Stimulated activated naive B cell treated with anti-CD40 and anti-IgM and Interleukin-4, amounts not matched to agents 10 μg/mL and 1 μg/mL and 100 μg/mL, for 72 hours (primary cell): ENCODE measurements at regions not wholly inside any gene's neighbourhood (a gene's known extent, or its start where the extent isn't known, plus 50 kb on each side); places are given as distances from the start of the nearest gene placed in this dataset.

ENCODE experiments used
- ATAC-seq, 2 donors: fragments of 150-1000 bp; cut with Tn5 transposase; replicated peaks; 2 replicates each; pipeline ENCODE4 v1.10.0; 2021; ENCODE audit warnings: moderate library complexity in 1 of 2
- DNase-seq: peaks from one replicate; pipeline ENCODE4 v3.0.0; 2021
- H3K27ac Mint-ChIP-seq: one replicate; pipeline ENCODE4 v1.8.0; 2022; ENCODE audit warnings: mild to moderate bottlenecking, mixed read lengths
- H3K27me3 Mint-ChIP-seq, 2 donors: one replicate each; pipeline ENCODE4 v1.8.0; 2022; ENCODE audit warnings: mixed read lengths in 2 of 2
- H3K36me3 Mint-ChIP-seq, 2 donors: one replicate each; pipeline ENCODE4 v1.8.0; 2022; ENCODE audit warnings: mixed read lengths in 2 of 2, mild to moderate bottlenecking in 1 of 2
- H3K4me1 Mint-ChIP-seq, 2 donors: one replicate each; pipeline ENCODE4 v1.8.0; 2022; ENCODE audit warnings: mixed read lengths in 2 of 2, mild to moderate bottlenecking in 1 of 2
- H3K4me3 Mint-ChIP-seq, 2 donors: one replicate each; pipeline ENCODE4 v1.8.0; 2022; ENCODE audit warnings: mild to moderate bottlenecking in 2 of 2, mixed read lengths in 2 of 2, moderate library complexity in 1 of 2
- H3K9me3 Mint-ChIP-seq, 2 donors: one replicate each; pipeline ENCODE4 v1.8.0; 2022; ENCODE audit warnings: mixed read lengths in 2 of 2, mild to moderate bottlenecking in 1 of 2

DNA sequence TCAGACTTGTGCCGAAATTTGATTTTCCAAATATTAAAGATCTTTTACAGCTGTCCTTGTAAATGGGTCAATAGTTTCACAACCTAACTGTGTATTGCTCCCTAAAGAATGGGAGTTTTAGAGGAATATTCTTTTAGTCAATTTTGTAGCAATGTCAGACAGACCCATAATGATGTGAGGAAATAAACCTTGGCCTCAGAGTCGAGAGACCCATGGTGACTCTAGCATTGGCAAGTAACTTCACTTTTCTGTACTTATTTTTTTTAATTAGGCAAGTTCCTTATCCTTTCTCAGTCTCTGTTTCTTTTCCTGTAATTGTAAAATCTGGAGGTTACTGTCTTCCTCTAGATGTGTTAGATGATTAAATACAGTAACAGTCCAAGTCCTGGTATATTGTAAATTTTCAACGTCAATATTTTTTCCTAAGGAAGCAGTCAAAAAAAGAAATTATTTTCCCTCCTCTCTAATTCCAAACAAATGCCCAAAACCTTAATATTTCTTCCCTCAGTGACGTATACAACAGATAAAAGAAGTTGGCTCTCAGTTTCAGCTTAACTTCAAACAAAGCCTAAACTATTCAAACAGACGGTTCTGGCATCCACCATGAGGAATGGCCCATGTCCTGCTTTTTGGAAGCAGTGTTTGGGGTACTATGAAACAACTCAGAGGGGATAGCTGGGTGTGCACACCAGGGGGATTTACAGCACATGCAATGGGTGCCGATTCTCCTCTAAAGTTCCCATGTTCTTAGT lies 466.7 kb downstream of the TNS1 start:
- DNase-seq (no peak), ATAC-seq (no peak)
- Mint-ChIP-seq H3K27me3 (peaks cover 4 to 12% of the 10 kb centered on the region in 2 donors), H3K4me3 (no peak overlapping the region), H3K4me1 (no peaks in the 10 kb centered on the region), H3K9me3 (peaks cover 0 to 8% of the 10 kb centered on the region in 2 donors), H3K27ac (no peak overlapping the region), H3K36me3 (peaks cover 4 to 9% of the 10 kb centered on the region in 2 donors)

DNA sequence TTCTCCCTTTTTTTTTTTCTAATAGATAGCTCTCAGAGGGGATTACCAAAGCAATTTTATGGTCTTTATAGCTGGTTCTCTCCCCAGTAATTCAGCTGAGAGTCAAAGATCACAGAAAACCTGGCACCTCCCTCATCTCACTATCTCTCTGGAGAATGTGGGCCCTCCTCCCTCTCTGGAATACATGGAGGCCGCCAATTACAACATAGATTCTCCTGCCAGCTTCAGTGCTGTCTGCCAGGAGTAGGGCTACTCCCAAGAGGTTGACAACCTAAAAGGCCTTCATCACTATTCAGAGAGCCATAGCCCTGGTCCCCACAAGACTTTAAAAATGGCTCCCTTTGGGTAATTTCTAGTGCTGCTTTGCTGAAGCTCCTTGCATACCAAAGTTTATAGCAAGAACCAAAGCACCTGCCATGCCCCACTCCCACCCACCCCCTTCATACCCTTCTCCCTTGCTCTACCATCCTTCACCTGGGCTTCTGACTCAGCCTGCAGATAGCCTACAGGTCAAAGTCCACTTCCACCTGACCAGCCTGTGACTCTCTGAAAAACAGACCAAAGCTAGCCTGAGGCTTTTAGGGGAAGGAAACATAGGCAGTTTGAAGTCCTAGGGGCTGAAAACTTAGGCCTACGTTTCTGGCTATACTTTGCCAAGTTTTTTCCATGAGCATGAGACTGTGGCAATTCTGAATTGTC lies 472.3 kb downstream of the TNS1 start:
- Mint-ChIP-seq H3K4me3 (no peak overlapping the region), H3K36me3 (peaks cover 4 to 9% of the 10 kb centered on the region in 2 donors), H3K27me3 (peaks cover 0 to 12% of the 10 kb centered on the region in 2 donors), H3K9me3 (peaks cover 0 to 7% of the 10 kb centered on the region in 2 donors), H3K27ac (no peak overlapping the region), H3K4me1 (no peaks in the 10 kb centered on the region)
- ATAC-seq: no peak
- DNase-seq: no peak

DNA sequence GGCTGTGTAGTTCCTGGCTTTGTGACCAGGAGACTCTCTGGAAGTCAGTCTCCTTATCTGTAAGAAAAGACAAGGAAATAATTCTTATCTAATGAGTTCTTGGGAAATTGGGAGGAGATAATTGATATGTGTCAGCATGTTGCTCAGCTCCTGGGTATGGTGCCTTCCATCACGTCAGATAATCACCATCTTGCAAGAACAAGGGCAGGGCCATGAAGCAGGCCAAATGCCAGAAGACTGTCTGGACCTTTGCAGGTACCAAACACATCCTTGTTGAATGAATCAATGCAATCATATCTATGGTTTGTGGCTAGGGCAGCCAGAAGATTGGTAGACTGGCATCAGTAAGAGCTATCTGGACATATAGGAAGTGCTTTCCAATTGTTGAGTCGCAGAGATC lies 473.5 kb downstream of the TNS1 start:
- no peak for ATAC-seq
- Mint-ChIP-seq H3K27ac (no peak overlapping the region), H3K9me3 (peaks cover 0 to 7% of the 10 kb centered on the region in 2 donors), H3K4me1 (no peaks in the 10 kb centered on the region), H3K27me3 (peaks cover 0 to 12% of the 10 kb centered on the region in 2 donors), H3K36me3 (peaks cover 4 to 9% of the 10 kb centered on the region in 2 donors), H3K4me3 (no peak overlapping the region)
- no peak for DNase-seq

DNA sequence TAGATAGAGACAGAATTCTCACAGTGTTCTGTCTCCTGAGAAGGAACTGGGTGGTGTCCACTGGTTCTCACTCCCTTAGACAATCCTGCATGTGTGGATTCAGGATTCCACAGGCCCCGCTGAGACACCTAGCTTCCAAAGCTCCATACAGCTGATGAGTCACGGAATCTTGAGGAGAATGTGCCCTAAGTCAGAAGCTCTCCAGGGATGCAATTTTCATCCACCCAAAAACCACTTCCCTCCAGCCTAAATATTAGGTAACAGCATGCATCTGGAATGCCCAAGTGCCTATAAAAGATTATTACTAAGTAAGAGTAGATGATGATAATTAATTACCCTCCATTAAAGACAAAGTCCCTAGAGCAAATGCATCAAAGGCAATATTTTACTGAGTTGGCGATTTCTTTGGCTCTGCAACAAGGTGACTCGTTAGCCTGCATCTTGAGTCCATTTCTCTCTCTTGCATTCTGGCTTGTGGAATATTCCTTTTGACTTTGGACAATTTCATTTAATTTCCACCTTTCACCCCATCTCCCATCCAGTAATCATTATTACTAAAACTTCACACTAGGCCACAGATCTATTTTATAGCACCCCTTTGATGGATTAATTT lies 475.1 kb downstream of the TNS1 start:
- H3K27me3 Mint-ChIP-seq: peaks cover 0 to 3% of the 10 kb centered on the region in 2 donors
- peaks cover 1% of the 10 kb centered on the region in 2 donors for H3K36me3 Mint-ChIP-seq
- no peak for ATAC-seq
- DNase-seq: no peak
- peaks cover 0 to 2% of the 10 kb centered on the region in 2 donors for H3K9me3 Mint-ChIP-seq
- H3K4me1 Mint-ChIP-seq: no peaks in the 10 kb centered on the region
- H3K4me3 Mint-ChIP-seq: no peak overlapping the region
- H3K27ac Mint-ChIP-seq: no peak overlapping the region

DNA sequence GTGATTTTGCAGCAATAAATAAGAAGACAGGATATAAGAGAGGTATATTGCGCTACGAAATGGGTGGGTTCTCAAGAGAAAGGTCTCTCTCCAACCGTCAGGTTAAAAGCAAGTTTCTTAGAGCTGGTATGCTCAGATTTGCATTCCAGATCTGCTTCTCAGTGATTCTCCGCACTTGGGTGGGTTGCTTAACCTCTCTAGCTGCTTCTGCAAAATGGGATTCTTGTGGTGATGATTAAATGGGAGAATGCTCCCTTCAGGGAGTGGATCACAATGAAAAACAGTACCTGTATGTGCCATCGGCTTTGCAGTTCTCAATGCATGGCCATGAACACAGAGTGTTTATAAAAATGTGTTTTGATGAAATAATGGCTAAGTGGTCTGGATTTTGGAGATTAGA lies 477.7 kb downstream of the TNS1 start:
- Mint-ChIP-seq H3K27ac (no peak overlapping the region), H3K9me3 (no peaks in the 10 kb centered on the region), H3K27me3 (peaks cover 0 to 7% of the 10 kb centered on the region in 2 donors), H3K4me1 (no peaks in the 10 kb centered on the region), H3K4me3 (no peak overlapping the region), H3K36me3 (no peaks in the 10 kb centered on the region)
- DNase-seq: no peak
- ATAC-seq: no peak

DNA sequence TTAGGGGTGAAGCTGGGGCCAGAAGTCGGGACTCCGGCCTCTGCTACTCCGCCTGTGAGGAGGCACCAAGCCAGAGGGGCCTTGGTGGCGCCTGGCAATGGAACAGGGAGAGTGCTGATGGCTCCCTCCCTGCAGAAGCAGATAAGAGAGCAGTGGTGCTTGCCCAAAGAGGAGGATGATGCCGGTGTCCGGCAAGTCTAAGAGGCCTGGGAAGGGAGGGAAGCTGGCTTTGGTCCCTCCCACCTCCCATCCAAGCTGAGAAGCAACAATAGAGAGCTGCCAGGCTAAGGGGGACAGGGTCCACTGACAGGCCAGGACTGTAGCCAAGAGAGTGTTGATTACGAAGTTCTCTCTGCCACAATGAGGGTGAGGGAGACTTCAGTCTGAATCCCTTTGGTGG lies 479.5 kb downstream of the TNS1 start:
- Mint-ChIP-seq H3K9me3 (no peaks in the 10 kb centered on the region), H3K27me3 (peaks cover 0 to 7% of the 10 kb centered on the region in 2 donors), H3K27ac (no peak overlapping the region), H3K4me3 (no peak overlapping the region), H3K4me1 (no peaks in the 10 kb centered on the region), H3K36me3 (no peaks in the 10 kb centered on the region)
- no peak for DNase-seq
- no peak for ATAC-seq

DNA sequence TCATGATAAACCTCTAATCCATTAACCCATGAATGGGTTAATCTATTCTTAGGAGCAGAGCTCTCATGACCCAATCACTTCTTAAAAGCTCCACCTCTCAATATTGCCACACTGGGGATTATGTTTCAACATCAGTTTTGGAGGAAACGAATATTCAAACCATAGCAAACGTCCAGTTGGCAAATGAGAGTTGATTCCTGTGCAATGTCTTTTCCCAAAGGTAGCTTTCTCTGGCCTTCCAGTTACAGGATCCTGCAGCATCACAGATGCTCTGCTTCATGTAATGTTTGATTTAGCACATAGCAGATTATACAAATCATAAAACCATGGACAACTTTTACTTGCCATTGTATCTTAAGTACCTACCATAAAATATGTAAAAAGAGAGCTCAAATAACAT lies 481.0 kb downstream of the TNS1 start:
- Mint-ChIP-seq H3K9me3 (no peaks in the 10 kb centered on the region), H3K4me3 (no peak overlapping the region), H3K4me1 (no peaks in the 10 kb centered on the region), H3K27me3 (peaks cover 0 to 7% of the 10 kb centered on the region in 2 donors), H3K36me3 (no peaks in the 10 kb centered on the region), H3K27ac (no peak overlapping the region)
- ATAC-seq (no peak), DNase-seq (no peak)

DNA sequence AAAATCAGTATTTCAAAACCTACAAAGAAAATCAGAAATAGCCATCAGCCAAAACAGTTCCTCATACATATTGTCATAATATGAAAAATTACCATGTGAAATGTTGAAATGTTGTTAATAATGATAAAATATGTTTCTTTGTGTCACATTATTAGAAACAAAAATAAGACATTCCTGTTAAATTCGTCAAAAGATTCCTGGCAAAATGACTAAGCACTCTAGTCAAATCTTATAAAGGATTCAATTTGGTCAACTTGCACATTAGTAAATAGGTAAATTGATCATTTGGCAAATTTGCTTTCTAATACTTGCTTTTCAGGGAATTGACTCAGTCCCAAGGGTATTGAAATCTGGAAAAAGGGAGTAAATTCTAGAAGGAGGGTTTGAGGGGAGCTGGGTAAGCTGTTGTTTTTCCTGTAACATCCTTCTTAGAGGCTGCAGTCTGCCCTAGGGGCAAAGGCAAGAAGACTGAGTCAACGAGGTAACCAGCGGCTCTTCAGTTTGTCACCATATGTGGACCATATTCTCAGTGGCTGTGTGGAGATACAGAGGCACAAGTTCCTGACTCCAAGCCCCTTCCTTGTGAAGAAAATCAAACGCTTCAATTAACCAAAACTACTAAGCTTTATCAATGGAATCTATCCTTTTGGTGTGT lies 482.3 kb downstream of the TNS1 start:
- H3K27me3 Mint-ChIP-seq: peaks cover 0 to 7% of the 10 kb centered on the region in 2 donors
- H3K9me3 Mint-ChIP-seq: no peaks in the 10 kb centered on the region
- no peak overlapping the region for H3K27ac Mint-ChIP-seq
- no peak overlapping the region for H3K4me3 Mint-ChIP-seq
- H3K4me1 Mint-ChIP-seq: no peaks in the 10 kb centered on the region
- DNase-seq (no peak), ATAC-seq (no peak)
- H3K36me3 Mint-ChIP-seq: no peaks in the 10 kb centered on the region

DNA sequence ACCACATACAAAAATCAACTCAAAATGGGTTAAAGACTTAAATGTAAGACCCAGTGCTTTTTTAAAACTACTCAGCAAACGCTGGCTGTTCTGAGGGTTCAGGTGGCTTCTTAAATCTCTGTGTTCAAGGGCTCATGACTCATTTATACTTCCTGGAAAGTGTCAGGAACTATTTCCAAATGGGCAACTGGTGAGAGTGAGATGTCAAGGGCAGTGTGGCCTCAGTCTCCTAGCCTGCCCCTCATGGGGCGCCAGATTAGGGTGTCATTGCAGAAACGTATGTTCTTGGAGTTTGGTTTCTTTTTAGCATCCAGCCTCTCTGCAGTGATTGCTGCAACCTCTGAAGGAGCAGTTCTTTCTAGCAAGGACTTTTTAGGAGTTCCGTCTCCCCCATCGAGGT lies 485.4 kb downstream of the TNS1 start:
- DNase-seq: no peak
- Mint-ChIP-seq H3K4me1 (peaks cover 0 to 3% of the 10 kb centered on the region in 2 donors), H3K4me3 (no peak overlapping the region)

DNA sequence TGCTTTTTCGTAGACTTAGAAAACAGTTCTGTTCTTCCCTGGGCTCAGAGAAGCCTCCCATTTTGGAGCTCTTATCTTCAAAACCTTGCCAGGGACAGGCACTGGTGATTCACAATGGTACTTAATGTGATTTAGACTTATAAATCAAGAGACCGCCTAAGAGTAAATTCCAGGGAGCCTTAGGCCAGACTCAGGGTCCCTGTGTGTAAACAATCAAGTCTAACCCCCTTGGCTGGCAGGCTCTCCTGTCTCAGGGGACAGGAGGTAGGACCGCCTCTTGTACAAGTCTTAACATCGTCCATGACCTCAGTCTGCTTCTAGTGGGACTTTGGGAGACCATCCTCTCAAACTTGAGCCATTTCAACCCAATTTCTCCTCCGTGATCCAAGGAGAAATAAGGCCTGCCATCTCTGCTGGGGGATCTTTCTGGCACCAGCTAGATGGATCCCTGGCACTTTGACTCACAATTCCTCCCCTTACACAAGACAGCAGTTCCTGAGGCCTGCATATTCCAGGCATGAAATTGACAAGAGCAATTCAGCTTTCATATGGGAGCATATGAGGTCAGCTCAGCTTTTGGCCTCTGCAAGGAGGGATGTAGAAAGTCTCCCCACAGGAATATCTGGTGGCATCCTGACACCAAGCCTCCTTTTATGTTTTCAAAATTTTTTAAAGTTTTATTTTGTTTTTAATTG lies 487.0 kb downstream of the TNS1 start:
- peaks cover 0 to 3% of the 10 kb centered on the region in 2 donors for H3K4me1 Mint-ChIP-seq
- no peaks in the 10 kb centered on the region for H3K9me3 Mint-ChIP-seq
- H3K27me3 Mint-ChIP-seq: peaks cover 18 to 24% of the 10 kb centered on the region in 2 donors

More for the DNA sequence above, 485.4 kb downstream of the TNS1 start:
- H3K27ac Mint-ChIP-seq: no peak overlapping the region
- H3K27me3 Mint-ChIP-seq: peaks cover 5 to 15% of the 10 kb centered on the region in 2 donors
- ATAC-seq: no peak
- no peaks in the 10 kb centered on the region for H3K9me3 Mint-ChIP-seq
- H3K36me3 Mint-ChIP-seq: no peaks in the 10 kb centered on the region

DNA sequence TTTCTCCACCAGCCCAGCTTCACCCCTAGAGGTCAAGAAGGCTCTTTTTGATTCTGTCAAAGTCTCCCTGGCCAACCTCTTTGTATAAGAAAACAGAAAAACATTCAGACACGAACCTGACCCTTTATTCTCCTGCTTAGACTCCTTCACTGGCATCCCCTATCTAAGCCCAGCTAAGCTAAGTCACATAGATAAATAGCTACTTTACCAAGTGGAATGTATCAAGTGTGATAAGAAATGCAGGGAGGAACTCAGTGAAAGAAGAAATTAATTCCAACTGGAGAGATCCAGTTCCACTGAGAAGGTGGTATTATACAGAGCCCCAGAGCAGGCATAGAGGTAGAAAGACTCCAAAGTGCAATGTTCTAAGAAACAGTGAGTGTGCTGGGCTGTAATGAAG lies 489.5 kb downstream of the TNS1 start:
- no peak for DNase-seq
- H3K4me1 Mint-ChIP-seq: peaks cover 0 to 3% of the 10 kb centered on the region in 2 donors
- H3K36me3 Mint-ChIP-seq: no peaks in the 10 kb centered on the region
- H3K27ac Mint-ChIP-seq: no peak overlapping the region
- H3K27me3 Mint-ChIP-seq: peaks cover 24 to 35% of the 10 kb centered on the region in 2 donors
- H3K9me3 Mint-ChIP-seq: no peaks in the 10 kb centered on the region
- no peak overlapping the region for H3K4me3 Mint-ChIP-seq
- no peak for ATAC-seq

More for the DNA sequence above, 487.0 kb downstream of the TNS1 start:
- no peak for ATAC-seq
- Mint-ChIP-seq H3K36me3 (no peaks in the 10 kb centered on the region), H3K27ac (no peak overlapping the region), H3K4me3 (no peak overlapping the region)
- DNase-seq: no peak

DNA sequence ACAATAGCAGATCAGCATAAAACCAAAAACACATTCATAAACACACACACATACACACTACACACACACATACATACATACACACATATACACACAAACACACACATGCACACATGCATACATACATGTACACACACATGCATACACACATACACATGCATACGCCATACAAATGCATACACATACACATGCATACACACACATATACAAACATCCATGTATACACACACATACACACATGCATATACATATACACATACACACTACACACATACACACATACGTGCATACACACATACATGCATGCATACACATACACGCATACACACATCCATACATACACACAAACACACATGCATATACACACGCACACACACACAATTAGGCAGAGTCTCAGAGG lies 490.1 kb downstream of the TNS1 start:
- ATAC-seq (no peak), DNase-seq (no peak)
- Mint-ChIP-seq H3K4me1 (peaks cover 0 to 3% of the 10 kb centered on the region in 2 donors), H3K4me3 (no peak overlapping the region), H3K27me3 (peaks cover 24 to 39% of the 10 kb centered on the region in 2 donors), H3K36me3 (no peaks in the 10 kb centered on the region), H3K27ac (no peak overlapping the region), H3K9me3 (no peaks in the 10 kb centered on the region)

DNA sequence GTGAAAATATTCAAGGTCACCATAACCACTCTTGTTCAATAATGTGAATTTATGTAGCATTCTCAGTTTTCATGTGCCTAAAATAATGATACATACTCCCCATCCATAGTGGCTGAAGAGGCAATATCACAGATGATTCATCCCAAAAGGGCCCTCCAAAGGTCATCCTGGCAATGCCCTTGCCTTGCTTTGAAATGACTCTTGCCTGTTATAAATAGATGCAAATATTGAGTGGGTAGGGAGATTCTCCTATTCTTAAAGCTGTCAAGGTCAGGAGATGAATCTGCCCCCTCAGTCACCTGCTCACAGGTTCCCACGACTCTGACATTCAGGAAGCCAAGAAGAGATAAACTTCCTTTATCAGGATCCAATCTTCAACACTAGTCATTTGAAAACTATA lies 490.5 kb downstream of the TNS1 start:
- peaks cover 0 to 3% of the 10 kb centered on the region in 2 donors for H3K4me1 Mint-ChIP-seq
- no peak overlapping the region for H3K27ac Mint-ChIP-seq
- H3K4me3 Mint-ChIP-seq: no peak overlapping the region
- no peak for DNase-seq
- no peak for ATAC-seq
- no peaks in the 10 kb centered on the region for H3K36me3 Mint-ChIP-seq
- no peaks in the 10 kb centered on the region for H3K9me3 Mint-ChIP-seq
- H3K27me3 Mint-ChIP-seq: peaks cover 24 to 41% of the 10 kb centered on the region in 2 donors

DNA sequence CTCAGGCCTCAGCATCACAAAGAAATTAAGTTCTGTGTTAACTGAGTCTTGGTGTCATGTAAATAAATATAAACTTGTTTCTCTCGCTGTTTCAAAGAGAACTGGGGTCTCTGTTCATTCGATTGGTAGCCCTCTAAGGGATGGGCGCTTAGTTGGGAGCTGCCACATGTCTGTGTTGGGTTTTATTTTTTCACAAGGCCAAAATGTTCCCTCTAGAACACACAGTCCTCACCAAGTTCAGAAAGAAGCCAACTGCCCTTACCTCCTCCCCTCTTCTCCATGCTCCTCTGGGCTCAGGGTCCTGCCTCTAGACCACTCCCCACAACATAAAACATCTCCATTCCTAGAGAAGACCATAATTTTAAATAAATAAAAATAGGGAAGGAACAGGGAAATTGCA lies 490.9 kb downstream of the TNS1 start:
- H3K9me3 Mint-ChIP-seq: no peaks in the 10 kb centered on the region
- ATAC-seq (no peak), DNase-seq (no peak)
- H3K36me3 Mint-ChIP-seq: no peaks in the 10 kb centered on the region
- peaks cover 24 to 41% of the 10 kb centered on the region in 2 donors for H3K27me3 Mint-ChIP-seq
- H3K4me1 Mint-ChIP-seq: peaks cover 0 to 3% of the 10 kb centered on the region in 2 donors
- no peak overlapping the region for H3K27ac Mint-ChIP-seq
- H3K4me3 Mint-ChIP-seq: no peak overlapping the region
